G401 (cell line): ENCODE measurements at regions not wholly inside any gene's neighbourhood (a gene's known extent, or its start where the extent isn't known, plus 50 kb on each side); places are given as distances from the start of the nearest gene placed in this dataset.
"Not testable (repeated sequence)": the region's sequence is repeated elsewhere in the genome, so short reads cannot be mapped to it uniquely, and the experiment has no call there.

ENCODE experiments used
- DNase-seq: peaks from one replicate; pipeline ENCODE4 v3.0.0-alpha.2; 2015; ENCODE audit warnings: low spot score
- in situ Hi-C: cut with HindIII; loops from 2 replicates; pipeline ENCODE4 v1.10.0; 2016; ENCODE audit warnings: low sequenced_read_pairs, mixed read lengths

- DNase-seq = peak; percentile 25
- in situ Hi-C loops = no loop called here
Observed at GRCh38 chr11:29159552-29160465, 857.0 kb downstream of the KCNA4 start.

GRCh38 chr11:29153078-29153477 is 863.8 kb downstream of the KCNA4 start:
- in situ Hi-C loops = no loop called here
- DNase-seq = no peak

- in situ Hi-C loops, DNase-seq: not testable (repeated sequence)
Observed at GRCh38 chr11:29142573-29142972, 874.3 kb downstream of the KCNA4 start.

- no peak for DNase-seq
- in situ Hi-C loops = no loop called here
Observed at GRCh38 chr11:29135504-29135903, 881.3 kb downstream of the KCNA4 start.

- DNase-seq = no peak
- in situ Hi-C loops = no loop called here
Observed at GRCh38 chr11:29131055-29131454, 885.8 kb downstream of the KCNA4 start.

GRCh38 chr11:29129844-29130243 is 887.0 kb downstream of the KCNA4 start:
- in situ Hi-C loops = no loop called here
- no peak for DNase-seq

GRCh38 chr11:29127461-29127860 is 889.4 kb downstream of the KCNA4 start:
- DNase-seq = no peak
- in situ Hi-C loops = no loop called here

GRCh38 chr11:29125606-29126005 is 891.2 kb downstream of the KCNA4 start:
- in situ Hi-C loops = no loop called here
- no peak for DNase-seq

GRCh38 chr11:29124470-29124869 is 892.4 kb downstream of the KCNA4 start:
- no peak for DNase-seq
- in situ Hi-C loops = no loop called here

- in situ Hi-C loops = no loop called here
- no peak for DNase-seq
Observed at GRCh38 chr11:29119707-29120618, 896.9 kb downstream of the KCNA4 start.

GRCh38 chr11:29119116-29119515 is 897.7 kb downstream of the KCNA4 start:
- no peak for DNase-seq
- in situ Hi-C loops = no loop called here

GRCh38 chr11:29100967-29101366 is 915.9 kb downstream of the KCNA4 start:
- in situ Hi-C loops = no loop called here
- DNase-seq = no peak

GRCh38 chr11:29095821-29096220 is 921.0 kb downstream of the KCNA4 start:
- in situ Hi-C loops = no loop called here
- no peak for DNase-seq

GRCh38 chr11:29093416-29094120 is 923.3 kb downstream of the KCNA4 start:
- in situ Hi-C loops = no loop called here
- no peak for DNase-seq

- in situ Hi-C loops = no loop called here
- no peak for DNase-seq
Observed at GRCh38 chr11:29087200-29087812, 929.5 kb downstream of the KCNA4 start.

GRCh38 chr11:29075726-29076125 is 941.1 kb downstream of the KCNA4 start:
- in situ Hi-C loops = no loop called here
- DNase-seq = no peak

- in situ Hi-C loops = no loop called here
- no peak for DNase-seq
Observed at GRCh38 chr11:29063630-29064361, 953.0 kb downstream of the KCNA4 start.

GRCh38 chr11:29061452-29061851 is 953.3 kb downstream of the METTL15 start:
- in situ Hi-C loops = no loop called here
- no peak for DNase-seq
